Nephron (organoid): ENCODE measurements at regions not wholly inside any gene's neighbourhood (a gene's known extent, or its start where the extent isn't known, plus 50 kb on each side); places are given as distances from the start of the nearest gene placed in this dataset.

Experiments used
- H3K27ac Mint-ChIP-seq, 3 experiments: 2 replicates each; pipeline ENCODE4 v1.8.0; 2020; ENCODE audit warnings: mixed read lengths in 3 of 3, mild to moderate bottlenecking in 2 of 3, moderate library complexity in 1 of 3
- H3K27me3 Mint-ChIP-seq: 2 replicates; pipeline ENCODE4 v1.8.0; 2021; ENCODE audit warnings: low read depth, mild to moderate bottlenecking, moderate library complexity, mixed read lengths
- H3K36me3 Mint-ChIP-seq: 2 replicates; pipeline ENCODE4 v1.8.0; 2020; ENCODE audit warnings: low read depth, mixed read lengths
- H3K4me1 Mint-ChIP-seq: 2 replicates; pipeline ENCODE4 v1.8.0; 2020; ENCODE audit warnings: mixed read lengths
- H3K4me3 Mint-ChIP-seq, 3 experiments: 2 replicates each; pipeline ENCODE4 v1.8.0; 2020; ENCODE audit warnings: mild to moderate bottlenecking in 3 of 3, mixed read lengths in 3 of 3, moderate library complexity in 2 of 3
- H3K9me3 Mint-ChIP-seq: 2 replicates; pipeline ENCODE4 v1.8.0; 2020; ENCODE audit warnings: mixed read lengths
- TF ChIP-seq, protein P1 (sequence below), 3 experiments: fragments of 200-600 bp; sonication (generic); IDR thresholded peaks; one replicate each; pipeline ENCODE4 v1.5.0; 2021; ENCODE audit warnings: antibody characterized with exemption in 3 of 3; ENCODE audit not compliant: unreplicated experiment in 3 of 3

DNA sequence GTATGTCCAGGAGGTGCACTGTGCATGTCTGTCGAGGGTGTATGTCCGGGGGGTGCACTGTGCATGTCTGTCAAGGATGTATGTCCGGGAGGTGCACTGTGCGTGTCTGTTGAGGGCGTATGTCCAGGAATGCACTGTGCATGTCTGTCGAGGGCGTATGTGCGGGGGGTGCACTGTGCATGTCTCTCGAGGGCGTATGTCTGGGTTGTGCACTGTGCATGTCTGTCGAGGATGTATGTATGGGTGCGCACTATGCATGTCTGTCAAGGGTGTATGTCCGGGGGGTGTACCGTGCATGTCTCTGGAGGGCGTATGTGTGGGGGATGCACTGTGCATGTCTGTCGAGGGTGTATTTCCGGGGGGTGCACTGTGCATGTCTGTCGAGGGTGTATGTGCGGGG, 249.3 kb upstream of the MYT1L start:
- no peaks in the 10 kb centered on the region for H3K9me3 Mint-ChIP-seq
- TF ChIP-seq, protein P1, sequence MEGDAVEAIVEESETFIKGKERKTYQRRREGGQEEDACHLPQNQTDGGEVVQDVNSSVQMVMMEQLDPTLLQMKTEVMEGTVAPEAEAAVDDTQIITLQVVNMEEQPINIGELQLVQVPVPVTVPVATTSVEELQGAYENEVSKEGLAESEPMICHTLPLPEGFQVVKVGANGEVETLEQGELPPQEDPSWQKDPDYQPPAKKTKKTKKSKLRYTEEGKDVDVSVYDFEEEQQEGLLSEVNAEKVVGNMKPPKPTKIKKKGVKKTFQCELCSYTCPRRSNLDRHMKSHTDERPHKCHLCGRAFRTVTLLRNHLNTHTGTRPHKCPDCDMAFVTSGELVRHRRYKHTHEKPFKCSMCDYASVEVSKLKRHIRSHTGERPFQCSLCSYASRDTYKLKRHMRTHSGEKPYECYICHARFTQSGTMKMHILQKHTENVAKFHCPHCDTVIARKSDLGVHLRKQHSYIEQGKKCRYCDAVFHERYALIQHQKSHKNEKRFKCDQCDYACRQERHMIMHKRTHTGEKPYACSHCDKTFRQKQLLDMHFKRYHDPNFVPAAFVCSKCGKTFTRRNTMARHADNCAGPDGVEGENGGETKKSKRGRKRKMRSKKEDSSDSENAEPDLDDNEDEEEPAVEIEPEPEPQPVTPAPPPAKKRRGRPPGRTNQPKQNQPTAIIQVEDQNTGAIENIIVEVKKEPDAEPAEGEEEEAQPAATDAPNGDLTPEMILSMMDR (IDR thresholded peaks at IDR 0.05; ENCODE audit: unreplicated experiment in 3 of 3) = no peak
- H3K27me3 Mint-ChIP-seq = peaks cover 26% of the 10 kb centered on the region
- H3K36me3 Mint-ChIP-seq = no peaks in the 10 kb centered on the region
- H3K27ac Mint-ChIP-seq = no peak overlapping the region
- no peak overlapping the region for H3K4me3 Mint-ChIP-seq
- H3K4me1 Mint-ChIP-seq = peaks cover 6% of the 10 kb centered on the region

DNA sequence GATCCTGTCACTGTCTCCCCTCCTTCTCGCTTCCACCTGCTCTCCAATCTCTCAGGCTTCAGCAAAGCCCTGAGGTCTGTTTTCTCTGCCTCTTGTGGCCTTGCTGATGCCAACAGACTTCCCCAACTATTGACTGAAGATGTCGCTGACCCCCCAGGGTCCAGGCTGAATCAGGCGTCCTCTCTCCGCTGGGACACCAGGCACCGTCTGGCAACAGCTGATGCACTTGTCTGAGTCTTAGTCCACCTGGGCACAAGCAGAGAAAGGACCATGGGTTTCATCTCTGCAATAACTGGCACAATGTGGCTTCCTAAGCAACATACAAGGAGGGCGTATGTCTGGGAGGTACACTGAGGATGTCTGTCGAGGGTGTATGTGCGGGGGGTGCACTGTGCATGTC, 248.7 kb upstream of the MYT1L start:
- no peaks in the 10 kb centered on the region for H3K36me3 Mint-ChIP-seq
- H3K27ac Mint-ChIP-seq = no peak overlapping the region
- no peak overlapping the region for H3K4me3 Mint-ChIP-seq
- TF ChIP-seq, protein P1 (IDR thresholded peaks at IDR 0.05; ENCODE audit: unreplicated experiment in 3 of 3) = no peak
- peaks cover 30% of the 10 kb centered on the region for H3K27me3 Mint-ChIP-seq
- H3K4me1 Mint-ChIP-seq = peaks cover 6% of the 10 kb centered on the region
- no peaks in the 10 kb centered on the region for H3K9me3 Mint-ChIP-seq

DNA sequence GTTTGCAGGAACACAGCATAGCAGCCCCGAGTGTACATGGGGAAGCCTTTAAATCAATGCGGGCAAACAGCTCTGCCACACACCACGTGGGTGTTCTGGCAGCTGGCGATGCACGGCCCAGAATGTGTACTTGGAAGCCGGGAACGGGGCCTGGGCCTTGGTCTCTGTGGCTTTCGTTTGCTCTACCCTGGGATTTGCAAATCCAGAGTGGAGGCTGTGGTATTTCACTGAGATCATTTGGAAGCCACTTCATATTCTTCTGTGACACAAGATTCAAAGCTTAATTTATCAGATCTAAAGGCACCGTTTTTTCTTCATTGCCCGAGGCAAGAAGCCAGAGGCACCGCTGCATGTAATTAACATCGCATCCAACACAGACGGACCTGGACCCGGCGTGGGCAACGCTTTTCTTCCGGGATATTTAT, 246.3 kb upstream of the MYT1L start:
- TF ChIP-seq, protein P1 (IDR thresholded peaks at IDR 0.05; ENCODE audit: unreplicated experiment in 3 of 3) = no peak
- Mint-ChIP-seq H3K4me1 (peaks cover 6% of the 10 kb centered on the region), H3K9me3 (no peaks in the 10 kb centered on the region), H3K4me3 (no peak overlapping the region), H3K27me3 (peaks cover 21% of the 10 kb centered on the region), H3K36me3 (no peaks in the 10 kb centered on the region), H3K27ac (no peak overlapping the region)

DNA sequence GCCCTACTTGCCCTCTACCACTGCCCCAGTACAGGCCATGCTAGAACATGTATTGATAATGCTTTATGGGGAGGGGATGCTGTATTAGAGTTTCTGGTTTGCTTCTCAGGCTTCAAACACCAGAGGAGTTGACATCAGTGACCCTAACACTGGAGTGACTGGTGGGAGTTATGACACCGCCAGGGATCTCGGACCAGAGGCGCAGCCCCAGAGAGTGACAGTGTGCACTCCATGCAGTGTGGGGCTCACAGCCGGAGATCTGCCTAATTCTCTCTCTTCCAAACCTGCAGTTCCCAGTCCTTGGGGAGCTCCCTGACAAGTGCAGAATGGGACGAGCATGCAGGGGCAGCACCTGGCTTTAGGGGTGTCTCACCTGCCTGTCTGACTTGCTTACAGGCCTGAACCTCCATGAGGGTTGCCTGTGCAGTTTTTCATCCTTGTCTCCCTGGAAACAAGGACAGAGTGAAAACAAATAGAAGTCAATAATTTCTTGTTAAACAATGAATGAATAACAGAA, 244.9 kb upstream of the MYT1L start:
- peaks cover 6% of the 10 kb centered on the region for H3K4me1 Mint-ChIP-seq
- no peak overlapping the region for H3K27ac Mint-ChIP-seq
- H3K27me3 Mint-ChIP-seq = peaks cover 15% of the 10 kb centered on the region
- no peak overlapping the region for H3K4me3 Mint-ChIP-seq
- no peaks in the 10 kb centered on the region for H3K9me3 Mint-ChIP-seq
- TF ChIP-seq, protein P1 (IDR thresholded peaks at IDR 0.05; ENCODE audit: unreplicated experiment in 3 of 3) = no peak
- H3K36me3 Mint-ChIP-seq = no peaks in the 10 kb centered on the region

DNA sequence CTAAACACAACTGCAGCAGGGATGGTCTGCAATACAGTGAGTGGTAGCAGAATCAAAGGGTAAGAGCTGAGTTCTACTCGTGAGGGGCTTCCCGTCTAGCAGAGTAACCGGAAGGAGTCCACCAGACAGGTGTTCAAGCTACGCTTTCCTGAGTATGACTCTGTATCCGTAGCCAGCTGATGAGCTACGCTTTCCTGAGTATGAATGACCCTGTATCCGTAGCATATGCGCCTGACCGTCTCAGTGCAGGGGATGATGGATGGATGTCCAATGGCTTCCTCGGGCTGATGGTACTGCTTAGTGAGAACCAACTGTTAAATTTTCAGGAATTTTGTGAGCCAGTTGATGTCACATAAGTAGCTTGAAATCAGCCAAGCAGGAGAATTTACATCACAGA, 244.1 kb upstream of the MYT1L start:
- no peak overlapping the region for H3K4me3 Mint-ChIP-seq
- no peaks in the 10 kb centered on the region for H3K36me3 Mint-ChIP-seq
- H3K4me1 Mint-ChIP-seq = peaks cover 6% of the 10 kb centered on the region
- TF ChIP-seq, protein P1 (IDR thresholded peaks at IDR 0.05; ENCODE audit: unreplicated experiment in 3 of 3) = no peak
- peaks cover 9% of the 10 kb centered on the region for H3K27me3 Mint-ChIP-seq
- H3K27ac Mint-ChIP-seq = no peak overlapping the region
- H3K9me3 Mint-ChIP-seq = no peaks in the 10 kb centered on the region

DNA sequence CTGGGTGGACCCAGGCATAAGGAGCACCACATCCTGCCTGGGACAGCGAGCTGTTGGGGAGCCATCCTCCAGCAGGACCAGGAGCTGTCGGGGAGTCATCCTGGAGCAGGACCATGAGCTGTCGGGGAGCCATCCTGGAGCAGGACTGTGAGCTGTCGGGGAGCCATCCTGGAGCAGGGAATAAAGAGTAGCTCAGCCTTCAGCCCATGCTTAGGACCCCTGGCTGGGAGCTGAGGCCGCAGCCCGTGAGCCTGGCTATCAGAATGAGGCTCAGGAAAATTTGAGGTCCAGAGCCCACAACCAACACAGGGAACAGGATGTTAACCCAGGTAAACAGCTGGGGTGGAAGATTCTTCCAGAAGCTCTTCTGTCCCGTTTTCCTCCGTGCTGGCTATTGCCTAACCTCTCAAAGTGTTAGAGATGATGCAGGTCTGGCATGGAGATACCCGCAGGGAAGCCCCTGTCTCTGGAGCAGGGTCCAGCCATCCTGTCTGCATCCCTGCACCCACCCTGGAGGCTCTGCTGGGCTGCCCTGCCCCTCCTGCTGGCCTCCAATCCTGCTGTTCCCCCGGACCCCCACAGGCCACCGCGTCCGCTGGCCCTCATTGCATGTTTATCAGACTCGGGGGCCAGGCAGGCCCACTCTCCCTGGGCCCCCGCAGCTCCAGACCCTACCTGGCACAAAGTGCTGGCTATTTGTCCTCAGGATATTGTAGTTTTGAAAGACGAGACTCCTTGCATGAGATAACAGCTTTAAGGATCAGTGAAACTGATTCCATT, 243.5 kb upstream of the MYT1L start:
- H3K36me3 Mint-ChIP-seq = no peaks in the 10 kb centered on the region
- peaks cover 4% of the 10 kb centered on the region for H3K27me3 Mint-ChIP-seq
- TF ChIP-seq, protein P1 (IDR thresholded peaks at IDR 0.05; ENCODE audit: unreplicated experiment in 3 of 3) = no peak
- peaks cover 6% of the 10 kb centered on the region for H3K4me1 Mint-ChIP-seq
- no peak overlapping the region for H3K4me3 Mint-ChIP-seq
- no peak overlapping the region for H3K27ac Mint-ChIP-seq
- no peaks in the 10 kb centered on the region for H3K9me3 Mint-ChIP-seq
